ENCODE measurements at regions not wholly inside any gene's neighbourhood (a gene's known extent, or its start where the extent isn't known, plus 50 kb on each side); places are given as distances from the start of the nearest gene placed in this dataset.

DNA sequence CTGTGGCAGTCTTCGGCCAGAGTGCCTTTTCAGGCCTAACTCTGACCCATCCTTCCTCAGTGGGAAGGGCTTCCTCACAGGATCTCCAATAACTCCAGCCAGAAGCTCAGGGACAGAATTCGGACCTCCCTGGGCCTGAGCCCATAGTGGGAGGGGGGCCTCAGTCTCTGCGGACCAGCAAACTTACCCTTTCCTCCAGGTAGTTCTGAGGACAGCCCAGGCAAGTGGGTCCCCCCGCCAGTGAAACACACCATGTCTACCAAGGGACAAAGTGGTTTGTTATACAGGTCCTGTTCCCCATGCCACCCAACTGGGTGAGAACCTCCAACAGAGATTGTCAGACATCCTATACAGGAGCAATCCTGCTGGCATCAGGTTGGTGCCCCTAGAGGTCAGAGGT lies 350.4 kb downstream of the RAB28 start:
- TF ChIP-seq, protein P1, sequence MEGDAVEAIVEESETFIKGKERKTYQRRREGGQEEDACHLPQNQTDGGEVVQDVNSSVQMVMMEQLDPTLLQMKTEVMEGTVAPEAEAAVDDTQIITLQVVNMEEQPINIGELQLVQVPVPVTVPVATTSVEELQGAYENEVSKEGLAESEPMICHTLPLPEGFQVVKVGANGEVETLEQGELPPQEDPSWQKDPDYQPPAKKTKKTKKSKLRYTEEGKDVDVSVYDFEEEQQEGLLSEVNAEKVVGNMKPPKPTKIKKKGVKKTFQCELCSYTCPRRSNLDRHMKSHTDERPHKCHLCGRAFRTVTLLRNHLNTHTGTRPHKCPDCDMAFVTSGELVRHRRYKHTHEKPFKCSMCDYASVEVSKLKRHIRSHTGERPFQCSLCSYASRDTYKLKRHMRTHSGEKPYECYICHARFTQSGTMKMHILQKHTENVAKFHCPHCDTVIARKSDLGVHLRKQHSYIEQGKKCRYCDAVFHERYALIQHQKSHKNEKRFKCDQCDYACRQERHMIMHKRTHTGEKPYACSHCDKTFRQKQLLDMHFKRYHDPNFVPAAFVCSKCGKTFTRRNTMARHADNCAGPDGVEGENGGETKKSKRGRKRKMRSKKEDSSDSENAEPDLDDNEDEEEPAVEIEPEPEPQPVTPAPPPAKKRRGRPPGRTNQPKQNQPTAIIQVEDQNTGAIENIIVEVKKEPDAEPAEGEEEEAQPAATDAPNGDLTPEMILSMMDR (IDR thresholded peaks at IDR 0.05; ENCODE audit: low read depth, low read length): no peak
- no peak overlapping the region for H3K4me3 ChIP-seq (replicated peaks in 1 of 2; ENCODE audit: low read depth in 2 of 2, low read length in 2 of 2)
- DNase-seq (ENCODE audit: low read depth in 2 of 2): no peak

DNA sequence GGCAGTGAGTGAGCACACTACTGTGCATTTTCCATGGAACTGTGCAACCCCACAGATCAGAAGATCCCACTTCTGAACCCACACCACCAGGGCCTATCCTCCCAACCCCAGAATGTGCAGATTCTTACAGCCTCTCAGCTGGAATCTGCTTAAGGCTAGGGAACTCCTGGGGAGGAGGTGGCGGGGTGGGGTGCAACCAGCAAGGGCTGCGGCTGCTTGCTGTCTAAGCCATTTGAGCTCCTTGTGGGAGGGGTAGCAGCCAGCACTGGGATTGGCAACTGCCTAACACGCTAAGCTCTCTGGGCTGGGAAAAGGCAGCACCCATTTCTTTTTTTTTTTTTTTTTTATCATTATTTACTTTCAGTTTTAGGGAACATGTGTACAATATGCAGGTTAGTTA lies 353.3 kb downstream of the RAB28 start:
- no peak for DNase-seq (ENCODE audit: low read depth in 2 of 2)
- no peak overlapping the region for H3K4me3 ChIP-seq (replicated peaks in 1 of 2; ENCODE audit: low read depth in 2 of 2, low read length in 2 of 2)
- TF ChIP-seq, protein P1 (IDR thresholded peaks at IDR 0.05; ENCODE audit: low read depth, low read length): no peak

DNA sequence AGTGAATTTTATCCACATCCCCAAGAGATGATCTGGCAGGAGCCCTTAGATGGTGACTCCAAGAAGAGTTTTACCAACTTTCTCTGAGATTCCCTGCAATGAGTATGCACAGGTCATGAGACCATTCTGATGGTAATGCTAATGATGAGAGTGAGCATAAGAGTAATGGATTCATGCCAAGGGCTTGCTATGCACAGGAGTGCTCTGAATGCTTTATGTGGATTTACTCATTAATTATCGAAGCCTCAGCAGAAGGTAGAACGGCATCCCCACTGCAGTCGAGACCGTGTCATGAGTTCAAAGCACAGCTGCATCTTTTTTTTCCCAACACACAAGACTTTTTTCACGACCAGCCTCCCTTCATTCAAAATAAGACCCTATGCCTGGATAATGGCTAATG lies 355.0 kb downstream of the RAB28 start:
- TF ChIP-seq, protein P1 (IDR thresholded peaks at IDR 0.05; ENCODE audit: low read depth, low read length): no peak
- no peak for DNase-seq (ENCODE audit: low read depth in 2 of 2)
- no peak overlapping the region for H3K4me3 ChIP-seq (replicated peaks in 1 of 2; ENCODE audit: low read depth in 2 of 2, low read length in 2 of 2)

DNA sequence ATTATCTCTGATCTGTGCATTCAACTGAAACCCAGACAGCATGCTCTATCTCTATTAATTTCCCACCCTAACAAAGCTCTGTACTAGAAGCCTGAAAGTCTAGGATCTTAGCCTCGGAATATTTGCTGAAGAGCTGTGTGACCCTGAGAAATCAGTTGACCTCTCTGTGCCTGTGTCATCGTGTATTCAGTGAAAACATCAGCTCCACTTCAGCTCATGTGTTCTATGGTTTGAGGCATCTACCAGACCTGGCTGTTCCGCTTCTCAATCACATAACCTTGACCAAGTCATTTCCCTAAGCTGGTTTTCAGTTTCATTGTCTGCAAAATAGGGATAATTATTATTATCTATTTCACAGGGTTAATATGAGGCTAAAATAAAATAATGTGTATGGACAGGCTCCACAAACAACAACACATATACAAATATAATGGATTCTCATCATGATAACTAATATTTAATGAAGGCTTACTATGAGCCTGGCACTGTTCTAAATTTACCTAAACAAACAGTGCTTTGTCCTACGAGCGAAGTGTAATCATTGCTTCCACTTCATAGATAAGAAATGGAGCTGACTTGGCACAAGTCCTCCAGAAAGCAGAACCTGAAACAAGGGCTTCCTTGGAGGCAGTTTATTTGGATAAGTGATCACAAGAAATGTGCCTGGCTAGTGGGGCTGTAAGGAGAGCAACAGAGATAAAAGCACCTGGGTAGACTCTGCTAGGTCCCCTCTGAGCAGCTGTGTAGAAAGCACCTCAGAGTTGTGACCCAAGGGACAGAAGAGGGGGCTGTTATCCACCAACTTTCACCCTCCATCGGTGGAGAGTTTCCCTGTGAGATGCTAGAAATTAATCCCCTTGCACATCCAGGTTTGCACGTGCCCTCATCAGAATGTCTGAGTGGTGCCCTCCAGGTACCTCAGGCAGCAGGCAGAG lies 356.9 kb downstream of the RAB28 start:
- no peak for DNase-seq (ENCODE audit: low read depth in 2 of 2)
- no peak overlapping the region for H3K4me3 ChIP-seq (replicated peaks in 1 of 2; ENCODE audit: low read depth in 2 of 2, low read length in 2 of 2)
- TF ChIP-seq, protein P1 (IDR thresholded peaks at IDR 0.05; ENCODE audit: low read depth, low read length): no peak

DNA sequence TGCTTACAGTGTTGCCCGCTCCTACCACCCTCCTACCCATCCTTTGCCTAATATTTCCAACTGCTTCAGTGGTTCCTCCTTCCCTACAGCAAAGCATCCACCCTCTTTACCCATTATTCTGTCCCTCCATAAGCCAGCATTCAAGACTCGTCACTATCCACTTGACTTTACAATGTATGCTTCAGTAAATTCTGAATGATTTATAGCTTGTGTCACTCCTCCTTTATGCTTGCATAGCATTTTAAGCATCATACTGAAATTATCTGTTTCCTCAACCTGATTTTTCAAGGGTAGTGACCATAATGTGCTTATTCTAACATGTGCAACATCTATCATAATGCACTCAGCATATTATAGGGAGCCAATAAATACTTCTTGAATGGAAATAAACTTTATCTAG lies 365.5 kb downstream of the RAB28 start:
- no peak overlapping the region for H3K4me3 ChIP-seq (replicated peaks in 1 of 2; ENCODE audit: low read depth in 2 of 2, low read length in 2 of 2)
- TF ChIP-seq, protein P1 (IDR thresholded peaks at IDR 0.05; ENCODE audit: low read depth, low read length): no peak
- no peak for DNase-seq (ENCODE audit: low read depth in 2 of 2)

DNA sequence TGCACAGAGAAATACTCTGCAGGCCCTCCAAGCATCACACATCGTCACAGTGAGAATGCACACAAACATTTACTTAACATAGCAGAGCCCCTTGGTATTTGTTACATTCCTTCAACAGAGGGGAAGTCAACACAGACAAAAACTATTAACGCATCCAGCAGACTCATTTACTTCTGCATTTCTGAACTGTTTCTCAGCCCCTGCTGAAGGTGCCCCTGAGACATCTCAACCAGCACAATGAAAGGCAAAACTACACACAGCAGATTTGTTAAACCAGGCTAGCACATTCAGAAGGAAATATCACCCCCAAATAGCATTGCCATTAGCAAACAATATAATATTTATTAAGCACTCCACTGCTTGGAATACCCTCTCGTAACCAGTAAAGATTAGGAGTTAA lies 367.0 kb downstream of the RAB28 start:
- TF ChIP-seq, protein P1 (IDR thresholded peaks at IDR 0.05; ENCODE audit: low read depth, low read length): no peak
- DNase-seq (ENCODE audit: low read depth in 2 of 2): no peak

More for the DNA sequence above, 367.0 kb downstream of the RAB28 start:
- no peak overlapping the region for H3K4me3 ChIP-seq (replicated peaks in 1 of 2; ENCODE audit: low read depth in 2 of 2, low read length in 2 of 2)

Data from cardiac fibroblast (primary cell).